C4-2B (cell line): ENCODE measurements at regions not wholly inside any gene's neighbourhood (a gene's known extent, or its start where the extent isn't known, plus 50 kb on each side); places are given as distances from the start of the nearest gene placed in this dataset.

Experiments
- H3K27ac ChIP-seq: fragments of 450-650 bp; 2 replicates; pipeline ENCODE4 v1.5.1; 2017
- ZFX ChIP-seq: fragments of 450-650 bp; IDR thresholded peaks from 2 replicates; pipeline ENCODE4 v1.6.1; 2017
- TF ChIP-seq, protein P1 (sequence below): fragments of 450-650 bp; conservative IDR thresholded peaks from 2 replicates; pipeline ENCODE4 v1.5.1; 2017; ENCODE audit warnings: mild to moderate bottlenecking

DNA sequence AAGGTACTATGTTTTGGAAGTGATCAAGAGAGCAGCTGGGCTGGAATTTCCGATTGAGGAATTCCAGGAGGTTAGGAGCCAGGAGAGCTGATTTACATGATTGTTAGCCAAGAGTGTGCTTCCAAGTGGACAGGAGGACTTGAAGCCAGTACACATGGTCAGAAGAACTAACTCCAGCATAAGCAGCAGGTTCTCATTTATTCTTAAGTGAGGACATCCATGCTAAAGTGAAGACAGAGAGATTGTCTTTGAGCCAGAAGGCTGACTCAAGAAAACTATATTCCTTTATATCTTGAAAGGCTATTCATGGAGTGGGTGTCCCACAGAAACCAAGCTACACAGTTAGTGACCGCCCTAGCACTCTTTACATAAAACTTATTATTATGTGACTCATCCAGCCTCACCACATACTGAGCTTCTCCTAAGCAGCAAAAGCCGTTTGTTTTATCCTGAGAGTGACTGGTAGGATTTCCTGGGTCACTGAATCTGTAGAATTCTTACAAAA, 56.7 kb upstream of the SEMA3A start:
- TF ChIP-seq, protein P1, sequence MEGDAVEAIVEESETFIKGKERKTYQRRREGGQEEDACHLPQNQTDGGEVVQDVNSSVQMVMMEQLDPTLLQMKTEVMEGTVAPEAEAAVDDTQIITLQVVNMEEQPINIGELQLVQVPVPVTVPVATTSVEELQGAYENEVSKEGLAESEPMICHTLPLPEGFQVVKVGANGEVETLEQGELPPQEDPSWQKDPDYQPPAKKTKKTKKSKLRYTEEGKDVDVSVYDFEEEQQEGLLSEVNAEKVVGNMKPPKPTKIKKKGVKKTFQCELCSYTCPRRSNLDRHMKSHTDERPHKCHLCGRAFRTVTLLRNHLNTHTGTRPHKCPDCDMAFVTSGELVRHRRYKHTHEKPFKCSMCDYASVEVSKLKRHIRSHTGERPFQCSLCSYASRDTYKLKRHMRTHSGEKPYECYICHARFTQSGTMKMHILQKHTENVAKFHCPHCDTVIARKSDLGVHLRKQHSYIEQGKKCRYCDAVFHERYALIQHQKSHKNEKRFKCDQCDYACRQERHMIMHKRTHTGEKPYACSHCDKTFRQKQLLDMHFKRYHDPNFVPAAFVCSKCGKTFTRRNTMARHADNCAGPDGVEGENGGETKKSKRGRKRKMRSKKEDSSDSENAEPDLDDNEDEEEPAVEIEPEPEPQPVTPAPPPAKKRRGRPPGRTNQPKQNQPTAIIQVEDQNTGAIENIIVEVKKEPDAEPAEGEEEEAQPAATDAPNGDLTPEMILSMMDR = no peak
- TF ChIP-seq ZFX = no peak
- H3K27ac ChIP-seq = no peak overlapping the region

DNA sequence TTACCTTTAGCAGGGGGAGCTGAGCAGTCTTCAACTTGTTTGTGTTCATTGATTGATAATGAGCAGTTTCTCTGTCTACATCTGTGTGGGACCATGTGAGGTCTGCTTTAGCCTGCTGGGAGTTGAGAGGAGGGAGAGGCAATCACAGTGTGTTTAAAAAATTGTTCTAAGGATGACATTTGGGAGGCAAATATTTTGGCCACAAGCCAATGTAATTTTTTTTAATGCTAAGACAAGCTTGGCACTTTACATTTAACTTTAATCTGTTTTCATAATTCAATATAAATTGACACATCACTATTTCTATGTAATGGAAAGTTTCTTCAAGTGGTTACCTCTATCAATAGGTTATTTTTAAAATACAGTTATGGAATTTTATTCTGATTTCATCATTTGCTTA, 55.9 kb upstream of the SEMA3A start:
- H3K27ac ChIP-seq = no peak overlapping the region

DNA sequence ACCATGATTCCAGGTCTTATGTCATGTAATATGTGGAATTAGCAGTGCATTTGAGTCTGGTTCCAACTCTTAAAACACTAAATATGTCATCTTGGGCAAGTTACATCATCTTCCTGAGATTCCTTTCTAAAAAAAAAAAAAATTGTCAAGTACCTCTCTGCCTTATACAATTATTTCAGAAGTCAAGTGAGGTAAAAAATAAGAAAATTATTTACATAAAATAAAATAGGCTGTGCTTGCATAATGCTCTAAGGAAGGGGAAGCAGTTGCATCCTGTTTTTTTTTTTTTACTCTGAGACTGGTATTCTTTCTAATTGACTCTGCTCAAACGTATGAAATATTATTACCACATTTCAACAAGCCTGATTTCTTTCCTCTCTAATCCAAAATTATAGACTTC, 55.1 kb upstream of the SEMA3A start:
- H3K27ac ChIP-seq = no peak overlapping the region
- no peak for TF ChIP-seq ZFX
- TF ChIP-seq, protein P1 = no peak

More for the DNA sequence above, 55.9 kb upstream of the SEMA3A start:
- TF ChIP-seq, protein P1 = no peak
- TF ChIP-seq ZFX = no peak

DNA sequence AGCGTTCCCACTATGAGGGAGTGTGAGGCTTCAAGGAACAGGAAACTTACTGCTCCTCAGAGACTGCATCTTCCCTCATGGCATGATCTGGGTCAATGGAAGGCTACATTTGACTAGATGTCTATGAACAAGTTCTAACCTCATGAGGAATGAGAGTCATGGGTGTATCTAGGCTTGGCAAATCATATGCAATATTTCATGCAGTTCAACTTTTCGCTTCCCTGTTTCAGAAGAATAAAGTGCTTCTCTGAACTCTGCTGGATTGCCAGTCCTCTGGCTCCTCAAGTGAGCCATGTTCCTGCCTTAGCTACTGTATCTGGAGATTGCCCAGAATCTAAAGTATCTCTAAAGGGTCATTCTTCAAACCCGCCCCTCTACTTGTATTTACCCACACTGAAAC, 54.3 kb upstream of the SEMA3A start:
- TF ChIP-seq, protein P1 = no peak
- TF ChIP-seq ZFX = no peak

DNA sequence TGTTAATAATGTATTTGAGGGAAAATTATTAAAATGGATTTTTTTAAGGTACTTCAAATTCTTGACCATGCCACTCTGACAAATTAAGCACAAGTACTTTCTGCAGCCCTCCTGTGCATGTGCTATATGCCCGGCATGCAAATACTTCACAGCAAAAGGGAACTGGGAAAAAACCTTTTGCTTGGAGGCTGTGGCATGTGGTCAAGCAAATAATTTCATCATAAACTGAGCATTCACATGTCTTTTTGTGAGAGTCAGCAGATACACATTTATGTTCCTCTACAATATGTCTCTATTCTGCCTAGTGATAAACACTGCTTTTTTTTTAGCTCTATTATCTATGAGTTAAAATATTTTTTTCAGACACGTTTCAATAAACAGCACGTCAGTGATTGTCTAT, 53.7 kb upstream of the SEMA3A start:
- no peak for TF ChIP-seq ZFX
- TF ChIP-seq, protein P1 = no peak

More for the DNA sequence above, 54.3 kb upstream of the SEMA3A start:
- no peak overlapping the region for H3K27ac ChIP-seq

DNA sequence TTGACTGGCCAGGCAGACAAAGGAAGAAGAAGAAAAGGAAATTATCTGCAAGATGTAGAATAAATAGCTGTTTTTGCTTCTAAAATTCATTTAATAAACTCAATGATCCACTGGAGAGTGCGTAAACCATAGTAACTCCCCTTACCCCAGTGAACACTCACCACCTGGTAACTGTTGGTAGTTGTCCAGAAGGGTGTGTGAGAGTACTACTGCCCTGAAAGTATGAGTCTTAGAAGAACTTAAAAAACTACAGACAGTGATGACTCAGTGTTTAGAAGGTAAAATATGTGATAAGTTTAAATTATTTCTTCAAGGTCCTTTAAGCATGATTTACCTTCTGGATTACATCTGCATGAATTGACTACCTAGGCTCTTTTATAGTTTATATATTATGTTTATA, 53.0 kb upstream of the SEMA3A start:
- H3K27ac ChIP-seq = no peak overlapping the region
- TF ChIP-seq, protein P1 = no peak

More for the DNA sequence above, 53.7 kb upstream of the SEMA3A start:
- no peak overlapping the region for H3K27ac ChIP-seq

DNA sequence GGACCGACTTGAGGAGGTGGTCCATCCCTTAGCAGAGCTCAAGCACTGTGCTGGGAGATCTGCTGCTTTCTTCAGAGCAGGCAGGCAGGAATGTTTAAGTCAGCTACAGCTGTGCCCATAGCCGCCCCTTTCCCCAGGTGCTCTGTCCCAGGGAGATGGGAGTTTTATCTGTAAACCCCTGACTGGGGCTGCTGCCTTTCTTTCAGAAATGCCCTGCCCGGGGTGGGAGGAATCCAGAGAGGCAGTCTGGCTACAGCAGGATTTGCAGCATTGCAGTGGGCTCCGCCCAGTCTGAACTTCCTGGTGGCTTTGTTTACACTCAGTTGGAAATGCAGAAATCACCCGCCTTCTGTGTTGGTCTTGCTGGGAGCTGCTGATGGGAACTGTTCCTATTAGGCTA, 51.2 kb upstream of the SEMA3A start:
- TF ChIP-seq, protein P1 = no peak
- TF ChIP-seq ZFX = no peak
- no peak overlapping the region for H3K27ac ChIP-seq
